Motor neuron (in vitro differentiated cells): ENCODE measurements at regions not wholly inside any gene's neighbourhood (a gene's known extent, or its start where the extent isn't known, plus 50 kb on each side); places are given as distances from the start of the nearest gene placed in this dataset.
A peak's percentile ranks its signal among the peaks of the same experiment; 100 is the strongest.
"Not testable (repeated sequence)": the region's sequence is repeated elsewhere in the genome, so short reads cannot be mapped to it uniquely, and the experiment has no call there.

Experiments
- ATAC-seq, 8 experiments: fragments of 200-7000 bp; cut with Tn5 transposase; replicated peaks in 6 of 8; 2 replicates each; pipeline ENCODE4 v1.8.0; 2021; ENCODE audit warnings: mild to moderate bottlenecking in 8 of 8, moderate library complexity in 8 of 8
- H3K27ac ChIP-seq, 2 donors: fragments of 250-450 bp; sonication (Bioruptor Pico); 2 replicates each; pipeline ENCODE4 v1.9.0; 2021; ENCODE audit warnings: antibody characterized with exemption in 2 of 2, mild to moderate bottlenecking in 2 of 2, moderate library complexity in 1 of 2
- H3K4me1 ChIP-seq, 2 donors: fragments of 250-450 bp; sonication (Bioruptor Pico); replicated peaks in 1 of 2; 2 replicates each; pipeline ENCODE4 v1.6.1; 2021; ENCODE audit warnings: antibody characterized with exemption in 2 of 2, mild to moderate bottlenecking in 2 of 2, moderate library complexity in 1 of 2
- H3K4me3 ChIP-seq, 5 donors: fragments of 250-450 bp; sonication (Bioruptor Pico); 2 replicates each; pipeline ENCODE4 v1.9.0; 2021; ENCODE audit warnings: antibody characterized with exemption in 5 of 5, mild to moderate bottlenecking in 5 of 5, moderate library complexity in 4 of 5
- WGBS, 10 experiments: fragments of 450-650 bp; shearing (Covaris generic); methylation state at CpG; one replicate each; pipeline ENCODE4 v1.0.0; 2022; 5-methylcytosine and 5-hydroxymethylcytosine counted together
- in situ Hi-C, 9 experiments: fragments of 400-800 bp; cut with MboI; loops; one replicate each; pipeline ENCODE4 v1.15.0; 2021; ENCODE audit warnings: low sequenced_read_pairs in 9 of 9, low pct_unique_long_range_greater_than_20kb in 2 of 9; ENCODE audit not compliant: unreplicated experiment in 9 of 9

GRCh38 chrX:126641076-126641475 is 88.5 kb upstream of the DCAF12L1 start:
- H3K4me3 ChIP-seq, H3K27ac ChIP-seq, ATAC-seq, H3K4me1 ChIP-seq, in situ Hi-C loops: not testable (repeated sequence)
- WGBS, 10 experiments: no CpG with 5 or more reads among the region's 26 CpGs

GRCh38 chrX:126655061-126655460 is 102.4 kb upstream of the DCAF12L1 start:
- in situ Hi-C loops: no loop called here
- no peaks in the 10 kb centered on the region for H3K4me1 ChIP-seq
- 0 to 50% (median 0%) methylated on average over 1 to 2 of the region's 2 CpGs; no CpG with 5 or more reads in 5 of the 10 experiments for WGBS, 10 experiments
- no peak overlapping the region for H3K4me3 ChIP-seq
- no peak for ATAC-seq
- H3K27ac ChIP-seq: no peak overlapping the region

DNA sequence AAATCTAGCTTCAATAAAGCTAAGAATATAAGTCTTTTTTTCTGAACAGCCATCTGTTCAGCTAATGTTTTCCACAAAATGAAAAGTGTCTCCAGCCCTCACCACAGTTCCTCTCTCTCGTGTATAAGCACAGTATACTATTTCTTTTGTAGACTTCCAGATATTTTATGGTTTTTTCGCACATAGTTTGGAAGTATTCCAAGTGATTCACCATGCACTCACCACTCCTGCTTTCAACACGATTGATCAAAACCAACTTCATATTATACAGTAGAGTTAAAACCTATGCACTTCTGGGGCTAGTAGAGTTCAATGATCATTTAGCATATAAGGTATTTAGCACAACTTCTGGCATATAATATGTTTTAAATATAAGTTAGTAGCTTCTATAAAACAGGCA is 105.8 kb upstream of the DCAF12L1 start:
- Histone ChIP-seq H3K4me3 (no peak overlapping the region), H3K27ac (no peak overlapping the region), H3K4me1 (no peaks in the 10 kb centered on the region)
- no peak for ATAC-seq
- in situ Hi-C loops: no loop called here
- WGBS, 10 experiments: 0 to 100% (median 14%) methylated on average over 1 to 3 of the region's 3 CpGs; no CpG with 5 or more reads in 3 of the 10 experiments

DNA sequence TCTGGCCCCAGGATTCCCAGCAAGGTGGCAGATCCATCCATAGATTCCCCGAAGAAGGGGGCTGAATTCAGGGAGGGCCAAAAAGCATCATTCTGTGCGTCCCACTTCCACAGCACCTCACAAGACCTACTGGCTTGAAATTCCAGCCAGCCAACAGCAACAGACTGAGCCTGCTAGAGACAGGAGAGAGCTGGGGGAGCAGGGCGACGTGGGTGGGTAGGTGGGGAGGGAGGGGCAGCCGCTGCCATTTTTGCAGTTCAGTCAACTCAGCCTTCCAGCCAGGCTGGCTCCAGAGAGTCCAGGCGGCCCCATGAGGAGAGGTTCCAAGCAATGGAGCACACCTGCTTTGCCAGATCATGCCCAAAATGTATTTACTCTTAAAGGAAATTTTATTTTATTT is 117.6 kb upstream of the DCAF12L1 start:
- Histone ChIP-seq H3K4me3 (no peak overlapping the region), H3K4me1 (no peaks in the 10 kb centered on the region), H3K27ac (no peak overlapping the region)
- no peak for ATAC-seq
- WGBS, 10 experiments: 0% methylated on average over 1 to 3 of the region's 6 CpGs; no CpG with 5 or more reads in 8 of the 10 experiments
- in situ Hi-C loops: no loop called here

- not testable (repeated sequence) for ATAC-seq
Measured at GRCh38 chrX:126673366-126673765, 120.8 kb upstream of the DCAF12L1 start.

DNA sequence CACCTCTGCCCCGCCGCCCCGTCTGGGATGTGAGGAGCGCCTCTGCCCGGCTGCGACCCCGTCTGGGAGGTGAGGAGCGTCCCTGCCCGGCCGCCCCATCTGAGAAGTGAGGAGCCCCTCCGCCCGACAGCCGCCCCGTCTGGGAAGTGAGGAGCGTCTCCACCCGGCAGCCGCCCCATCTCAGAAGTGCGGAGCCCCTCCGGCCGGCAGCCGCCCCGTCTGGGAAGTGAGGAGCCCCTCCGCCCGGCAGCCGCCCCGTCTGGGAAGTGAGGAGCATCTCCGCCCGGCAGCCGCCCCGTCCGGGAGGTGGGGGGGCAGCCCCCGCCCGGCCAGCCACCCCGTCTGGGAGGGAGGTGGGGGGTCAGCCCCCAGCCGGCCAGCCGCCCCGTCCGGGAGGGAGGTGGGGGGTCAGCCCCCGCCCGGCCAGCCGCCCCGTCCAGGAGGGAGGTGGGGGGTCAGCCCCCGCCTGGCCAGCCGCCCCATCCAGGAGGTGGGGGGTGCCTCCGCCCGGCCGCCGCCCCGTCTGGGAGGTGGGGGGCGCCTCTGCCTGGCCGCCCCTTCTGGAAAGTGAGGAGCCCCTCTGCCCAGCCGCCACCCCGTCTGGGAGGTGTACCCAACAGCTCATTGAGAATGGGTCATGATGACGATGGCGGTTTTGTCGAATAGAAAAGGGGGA is 121.3 kb upstream of the DCAF12L1 start:
- H3K27ac ChIP-seq, H3K4me3 ChIP-seq, in situ Hi-C loops, ATAC-seq, H3K4me1 ChIP-seq: not testable (repeated sequence)
- WGBS, 10 experiments: no CpG with 5 or more reads among the region's 56 CpGs

More at GRCh38 chrX:126673366-126673765, 120.8 kb upstream of the DCAF12L1 start:
- WGBS, 10 experiments: no CpG with 5 or more reads among the region's 22 CpGs
- in situ Hi-C loops, H3K4me3 ChIP-seq, H3K4me1 ChIP-seq, H3K27ac ChIP-seq: not testable (repeated sequence)

DNA sequence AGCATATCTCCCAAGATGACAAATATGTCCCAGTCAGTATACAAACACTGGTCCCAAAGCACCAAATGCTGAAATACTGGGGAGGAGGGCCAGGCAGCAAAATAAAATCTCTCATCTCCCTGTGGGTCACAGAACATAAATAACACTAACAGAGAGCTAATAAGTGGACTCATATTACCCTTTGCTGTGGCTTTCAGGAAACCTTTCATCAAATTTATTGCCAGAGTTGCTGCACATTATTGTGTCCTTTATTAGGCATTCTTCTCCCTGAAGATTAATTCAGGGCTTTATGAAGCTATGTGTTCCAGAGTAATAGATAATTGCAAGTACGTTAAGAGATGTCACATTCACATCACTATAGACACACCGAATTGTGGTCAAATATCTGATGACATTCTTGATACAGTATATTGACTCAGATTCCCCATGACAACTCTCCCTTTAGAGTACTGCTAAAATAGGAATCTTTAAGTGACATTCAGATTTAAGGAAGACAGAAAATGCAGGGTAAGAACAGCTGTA is 124.1 kb upstream of the PRR32 start:
- H3K4me3 ChIP-seq: no peak overlapping the region
- no peak overlapping the region for H3K27ac ChIP-seq
- peak in 5 of 8 experiments; percentile 22 to 98 (median 90) for ATAC-seq
- peaks cover 0 to 3% of the 10 kb centered on the region in 2 donors for H3K4me1 ChIP-seq
- in situ Hi-C loops: no loop called here
- WGBS, 10 experiments: 0 to 50% methylated on average over 1 to 2 of the region's 2 CpGs; no CpG with 5 or more reads in 8 of the 10 experiments

- in situ Hi-C loops: no loop called here
- WGBS, 10 experiments: 0 to 100% (median 0%) methylated on average over 1 of the region's 2 CpGs; no CpG with 5 or more reads in 7 of the 10 experiments
- no peak for ATAC-seq
Measured at GRCh38 chrX:126697091-126697490, 122.4 kb upstream of the PRR32 start.

GRCh38 chrX:126701380-126701779 is 118.1 kb upstream of the PRR32 start:
- in situ Hi-C loops: no loop called here
- WGBS, 10 experiments: 0 to 83% (median 59%) methylated on average over 1 of the region's 2 CpGs; no CpG with 5 or more reads in 6 of the 10 experiments
- ATAC-seq: no peak

More at GRCh38 chrX:126697091-126697490, 122.4 kb upstream of the PRR32 start:
- no peak overlapping the region for H3K4me3 ChIP-seq
- H3K4me1 ChIP-seq: peaks cover 0 to 3% of the 10 kb centered on the region in 2 donors
- H3K27ac ChIP-seq: no peak overlapping the region

DNA sequence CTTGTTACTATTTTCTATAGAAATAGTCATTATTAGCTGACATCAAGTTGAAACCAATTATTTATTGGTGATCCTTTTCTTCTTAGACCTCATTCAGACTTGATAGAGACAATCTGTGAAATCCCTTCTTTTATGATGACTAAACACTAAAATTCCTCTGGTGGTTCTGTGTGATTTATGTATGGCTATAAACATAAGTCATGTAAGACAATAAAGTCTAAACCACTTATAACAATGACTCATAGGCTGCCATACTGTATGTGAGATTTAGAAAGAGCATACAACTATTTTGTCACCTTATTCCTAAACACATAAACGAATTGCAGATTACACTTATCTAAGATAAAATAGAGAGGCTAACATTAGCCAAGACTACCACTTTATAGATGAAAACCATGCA is 101.1 kb upstream of the PRR32 start:
- Histone ChIP-seq H3K4me1 (no peaks in the 10 kb centered on the region), H3K4me3 (no peak overlapping the region), H3K27ac (no peak overlapping the region)
- ATAC-seq: peak in 4 of 8 experiments; percentile 70 to 78 (median 77)
- in situ Hi-C loops: no loop called here
- WGBS, 10 experiments: 0 to 43% methylated on average over 1 of the region's 1 CpG; no CpG with 5 or more reads in 8 of the 10 experiments

More at GRCh38 chrX:126701380-126701779, 118.1 kb upstream of the PRR32 start:
- Histone ChIP-seq H3K4me1 (no peaks in the 10 kb centered on the region), H3K27ac (no peak overlapping the region), H3K4me3 (no peak overlapping the region)

GRCh38 chrX:126719208-126719607 is 100.3 kb upstream of the PRR32 start:
- ATAC-seq: no peak
- WGBS, 10 experiments: 0 to 78% (median 42%) methylated on average over 1 of the region's 1 CpG; no CpG with 5 or more reads in 4 of the 10 experiments

GRCh38 chrX:126723881-126724280 is 95.6 kb upstream of the PRR32 start:
- 42 to 100% (median 71%) methylated on average over 1 to 7 of the region's 15 CpGs; no CpG with 5 or more reads in 4 of the 10 experiments for WGBS, 10 experiments
- H3K4me3 ChIP-seq: no peak overlapping the region
- no peak overlapping the region for H3K27ac ChIP-seq
- no peak for ATAC-seq
- in situ Hi-C loops: no loop called here
- no peaks in the 10 kb centered on the region for H3K4me1 ChIP-seq

More at GRCh38 chrX:126719208-126719607, 100.3 kb upstream of the PRR32 start:
- H3K27ac ChIP-seq: no peak overlapping the region
- no peak overlapping the region for H3K4me3 ChIP-seq
- in situ Hi-C loops: no loop called here
- no peaks in the 10 kb centered on the region for H3K4me1 ChIP-seq

GRCh38 chrX:126733874-126734273 is 85.7 kb upstream of the PRR32 start:
- Histone ChIP-seq H3K27ac (no peak overlapping the region), H3K4me1 (no peaks in the 10 kb centered on the region), H3K4me3 (no peak overlapping the region)
- WGBS, 10 experiments: 0 to 58% (median 0%) methylated on average over 1 to 2 of the region's 2 CpGs; no CpG with 5 or more reads in 5 of the 10 experiments
- no peak for ATAC-seq
- in situ Hi-C loops: no loop called here
